Activated naive CD4-positive, alpha-beta T cell (primary cell): ENCODE measurements at regions not wholly inside any gene's neighbourhood (a gene's known extent, or its start where the extent isn't known, plus 50 kb on each side); places are given as distances from the start of the nearest gene placed in this dataset.

ENCODE experiments used
- DNase-seq, 4 experiments: peaks; one replicate each; lab custom pipeline; 2025; lab: John Stamatoyannopoulos, UW

DNA sequence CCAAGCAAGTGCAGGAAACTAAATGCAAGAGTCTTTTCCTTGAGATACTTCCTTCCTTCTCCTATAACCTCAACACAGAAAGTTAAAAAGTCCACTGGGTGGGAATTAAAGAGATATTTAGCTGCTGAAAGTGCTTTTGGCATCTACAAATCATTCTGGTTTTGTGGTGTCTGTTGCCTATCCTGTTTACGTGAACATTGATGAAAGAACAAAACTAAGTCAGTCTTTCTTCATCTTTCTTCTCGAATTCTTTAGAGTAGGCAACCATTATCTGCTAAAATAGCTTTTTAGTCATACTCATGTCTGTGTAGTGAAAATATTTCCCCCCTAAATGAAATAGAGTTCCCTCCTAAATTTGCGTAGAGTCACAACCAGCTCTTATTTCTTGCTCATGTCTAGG, 838.6 kb downstream of the GATA3 start:
- DNase-seq = no peak

DNA sequence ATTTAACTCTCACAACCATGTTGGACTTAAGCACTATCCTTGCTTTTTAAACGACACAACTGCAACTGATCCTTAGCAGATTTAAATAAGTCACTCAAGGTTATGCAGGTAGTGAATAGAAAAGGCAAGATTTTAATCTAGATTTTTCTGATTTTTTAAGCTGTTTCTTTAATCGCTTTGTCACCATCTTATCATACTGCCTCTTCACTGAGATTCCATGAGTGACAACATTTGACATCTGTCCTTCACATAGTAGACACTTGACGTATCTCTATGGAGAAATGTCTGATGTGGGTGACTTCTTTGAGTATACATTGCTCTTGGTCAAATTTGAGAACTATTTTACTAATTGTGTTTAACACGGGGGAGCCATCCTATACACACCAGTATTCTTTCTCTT, 839.7 kb downstream of the GATA3 start:
- DNase-seq = no peak

DNA sequence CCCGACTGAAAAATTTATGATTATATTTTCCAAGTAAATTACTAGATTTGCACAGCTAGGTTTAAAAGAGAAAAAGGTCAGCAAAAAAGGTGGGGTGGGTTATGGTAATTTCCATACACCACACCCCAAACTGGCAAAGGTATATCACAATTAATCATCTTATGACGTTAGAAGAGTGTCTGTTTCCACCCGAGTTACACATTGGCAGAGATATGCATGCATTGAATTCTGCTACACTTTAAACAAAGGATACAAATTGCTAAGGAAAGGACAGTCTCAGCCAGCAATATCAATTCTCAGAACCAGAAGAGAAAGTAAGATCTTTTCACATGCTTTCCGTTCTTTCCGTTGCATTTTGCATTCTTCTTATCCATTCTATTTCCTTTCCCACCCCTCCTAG, 843.3 kb downstream of the GATA3 start:
- DNase-seq = no peak

DNA sequence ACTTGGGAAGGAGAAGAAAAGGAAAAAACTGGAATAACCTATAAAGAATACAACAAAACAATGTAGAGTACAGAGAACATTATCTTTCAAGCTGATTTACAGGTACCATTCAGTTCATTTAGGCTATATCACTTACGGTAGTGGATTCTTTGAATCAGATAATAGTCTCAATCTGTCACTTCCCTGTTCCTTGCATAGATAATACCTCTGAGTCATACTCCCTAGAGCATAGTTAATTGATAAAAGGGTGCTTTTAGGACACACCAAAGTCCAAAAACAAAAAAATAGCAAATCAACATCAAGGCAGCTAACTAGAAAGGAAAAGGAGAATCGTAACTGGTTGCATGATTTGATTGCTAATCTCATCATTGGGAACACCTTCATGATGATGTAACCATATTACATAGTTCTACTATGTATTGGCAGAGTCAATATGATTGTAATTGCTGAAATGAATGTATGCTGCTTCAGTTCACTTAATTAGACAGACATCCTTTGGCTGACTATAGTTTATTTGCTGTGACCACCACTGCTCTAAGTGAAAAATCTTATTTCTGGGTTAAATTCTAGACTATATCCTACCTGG, 844.4 kb downstream of the GATA3 start:
- DNase-seq = no peak

DNA sequence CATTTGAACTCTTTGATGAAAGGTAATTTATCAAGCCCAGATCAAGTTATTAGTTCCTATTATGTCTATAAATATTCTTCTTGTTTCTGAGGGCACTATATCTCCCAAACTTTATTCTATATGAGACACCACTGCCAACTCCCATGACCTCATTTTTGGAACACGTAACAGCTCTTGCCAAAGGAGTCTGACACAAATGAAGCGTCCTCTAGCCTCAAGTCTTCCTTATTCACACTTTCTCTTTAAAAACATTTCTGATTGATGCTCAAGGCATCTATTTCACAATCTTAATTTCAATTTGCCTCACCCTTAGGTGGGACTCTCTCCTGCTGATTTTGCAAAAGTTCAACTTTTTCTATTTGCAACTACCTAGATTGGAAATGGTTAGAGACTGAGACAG, 848.4 kb downstream of the GATA3 start:
- DNase-seq = no peak

DNA sequence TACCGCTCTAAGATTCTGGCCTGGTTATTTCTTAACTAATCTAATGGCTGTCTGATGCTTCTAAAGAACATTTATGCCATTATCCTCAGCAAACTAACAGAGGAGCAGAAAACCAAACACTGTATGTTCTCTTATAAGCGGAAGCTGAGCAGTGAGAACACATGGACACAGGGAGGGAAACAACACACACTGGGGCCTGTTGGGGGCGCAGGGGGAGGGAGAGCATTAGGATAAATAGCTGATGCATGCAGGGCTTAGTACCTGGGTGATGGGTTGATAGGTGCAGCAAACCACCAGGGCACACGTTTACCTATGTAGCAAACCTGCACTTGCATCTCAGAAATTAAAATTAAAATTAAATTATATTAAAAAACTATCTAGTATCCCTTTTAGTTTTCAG, 853.5 kb downstream of the GATA3 start:
- no peak for DNase-seq

DNA sequence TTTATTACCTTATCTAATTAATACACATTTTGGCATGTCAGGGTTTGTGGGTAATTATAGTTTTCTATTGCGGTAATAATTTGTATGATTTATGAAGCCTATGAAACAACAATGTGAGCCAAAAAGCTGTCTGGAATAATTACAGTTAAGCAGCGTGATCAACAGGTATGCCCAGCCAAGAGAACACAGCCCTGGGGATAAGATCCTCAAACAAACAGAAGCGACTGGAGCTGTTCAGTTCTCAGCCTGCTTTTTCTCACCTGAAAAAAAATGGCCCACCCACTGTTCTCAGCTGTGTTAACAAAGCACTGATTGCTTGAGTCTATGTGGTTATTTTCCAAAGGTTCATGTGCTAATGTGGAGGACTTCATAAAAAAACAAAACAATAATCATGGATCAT, 855.8 kb downstream of the GATA3 start:
- no peak for DNase-seq

DNA sequence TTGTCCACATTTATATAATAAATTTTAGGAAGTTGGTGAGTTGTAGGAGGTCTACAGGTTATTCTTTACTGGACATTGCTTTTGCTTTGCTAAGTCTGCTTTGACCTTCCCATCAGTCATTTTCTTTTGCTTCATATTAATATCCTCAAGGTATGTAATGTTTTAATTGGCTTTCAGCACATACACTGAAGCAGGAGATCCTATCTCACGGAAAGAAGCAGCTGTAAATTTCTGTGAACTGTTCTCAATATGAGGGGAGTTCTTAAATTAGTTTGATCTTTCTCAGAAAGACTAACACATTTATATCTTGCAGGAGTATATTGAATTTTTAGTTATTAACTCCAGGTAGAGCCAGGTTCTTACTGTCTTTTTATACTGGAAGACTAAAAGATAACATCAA, 856.5 kb downstream of the GATA3 start:
- no peak for DNase-seq

DNA sequence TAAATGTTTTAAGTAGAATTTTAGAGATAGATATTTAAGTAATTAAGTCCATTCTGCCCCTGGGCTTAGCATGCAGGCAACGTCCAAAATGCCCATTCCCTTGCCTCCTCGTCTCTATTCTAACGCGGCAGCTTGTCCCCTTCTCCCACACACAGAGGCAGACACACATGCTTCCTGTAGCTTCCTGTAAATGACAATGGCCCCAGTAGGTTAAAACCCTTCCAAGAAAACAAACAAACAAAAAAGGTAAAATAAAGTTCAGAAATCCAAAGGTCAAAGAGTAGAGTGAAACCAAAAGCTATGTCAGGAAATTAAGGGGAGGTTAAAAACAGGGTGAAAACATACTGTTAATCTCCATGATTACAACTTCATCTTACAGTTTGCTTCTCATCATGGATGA, 857.6 kb downstream of the GATA3 start:
- DNase-seq = no peak

DNA sequence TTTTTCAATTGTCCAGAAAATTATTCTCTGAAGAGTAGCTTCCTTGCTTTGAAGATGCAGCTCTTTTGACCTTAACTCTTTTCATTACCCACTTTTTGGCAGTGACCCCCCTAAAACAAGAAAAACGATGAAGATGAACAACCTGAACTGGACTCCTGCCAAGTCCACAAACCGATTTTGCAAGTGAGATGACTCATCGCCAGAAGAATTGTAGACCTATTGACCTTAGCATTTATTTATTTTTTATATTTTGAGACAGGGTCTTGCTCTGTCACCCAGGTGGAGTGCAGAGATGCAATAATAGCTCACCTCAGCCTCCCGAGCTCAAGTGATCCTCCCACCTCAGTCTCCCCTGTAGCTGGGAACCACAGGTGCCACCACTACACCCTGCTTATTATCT, 859.2 kb downstream of the GATA3 start:
- no peak for DNase-seq

DNA sequence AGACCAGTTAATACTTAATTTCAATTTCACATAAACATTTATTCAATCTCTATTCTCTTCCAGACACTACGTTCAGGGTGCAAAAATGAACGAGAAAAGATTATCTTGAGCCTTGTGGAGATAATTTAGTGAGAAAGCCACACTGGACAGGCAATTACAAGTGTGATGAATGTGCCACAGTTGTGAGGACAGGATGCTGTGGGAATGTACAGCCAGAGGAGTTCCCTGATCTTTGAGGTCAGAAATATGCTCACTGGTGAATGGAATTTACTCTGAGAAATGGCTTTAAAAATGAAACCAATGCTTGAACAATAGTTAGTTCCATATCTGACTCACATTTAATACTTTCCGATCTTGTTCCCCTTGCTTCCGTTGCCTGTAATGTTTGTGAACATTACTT, 864.8 kb downstream of the GATA3 start:
- no peak for DNase-seq

DNA sequence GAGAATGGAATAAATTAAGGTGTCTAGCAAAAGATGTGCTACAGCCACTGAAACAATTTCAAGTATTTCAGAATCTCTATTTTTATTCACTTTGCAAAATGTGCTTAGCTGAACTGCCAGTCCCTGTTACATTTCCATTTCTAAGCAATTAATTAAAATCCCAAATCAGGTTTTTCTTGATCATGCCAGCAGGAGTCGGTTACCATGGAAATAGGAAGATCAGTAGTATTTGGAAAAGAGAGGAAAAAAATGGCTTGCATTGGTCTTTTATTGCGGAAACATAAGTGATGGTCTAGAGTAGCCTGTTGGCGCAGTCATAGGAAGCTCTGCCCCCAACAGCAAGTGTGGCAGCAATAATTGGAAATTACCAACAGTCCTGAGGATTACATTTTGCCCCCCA, 867.1 kb downstream of the GATA3 start:
- no peak for DNase-seq

DNA sequence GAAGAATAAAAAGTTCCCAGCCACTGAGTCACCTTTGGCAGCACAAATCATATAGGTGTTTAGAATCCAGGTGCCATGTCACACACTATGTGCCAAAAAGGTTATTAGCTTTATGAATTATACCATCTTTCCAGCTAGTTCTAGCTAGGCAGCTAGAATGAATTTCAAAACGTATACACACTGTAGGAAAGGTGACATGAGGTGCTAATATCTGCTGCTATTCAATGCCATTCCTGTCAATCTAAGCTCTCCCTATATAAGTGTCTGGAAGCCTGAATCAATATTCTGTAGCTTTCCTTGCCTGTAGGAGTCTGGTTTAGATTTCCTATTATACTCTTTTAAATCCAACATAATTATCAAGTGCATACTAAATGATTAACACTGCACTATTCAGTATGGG, 868.6 kb downstream of the GATA3 start:
- no peak for DNase-seq

DNA sequence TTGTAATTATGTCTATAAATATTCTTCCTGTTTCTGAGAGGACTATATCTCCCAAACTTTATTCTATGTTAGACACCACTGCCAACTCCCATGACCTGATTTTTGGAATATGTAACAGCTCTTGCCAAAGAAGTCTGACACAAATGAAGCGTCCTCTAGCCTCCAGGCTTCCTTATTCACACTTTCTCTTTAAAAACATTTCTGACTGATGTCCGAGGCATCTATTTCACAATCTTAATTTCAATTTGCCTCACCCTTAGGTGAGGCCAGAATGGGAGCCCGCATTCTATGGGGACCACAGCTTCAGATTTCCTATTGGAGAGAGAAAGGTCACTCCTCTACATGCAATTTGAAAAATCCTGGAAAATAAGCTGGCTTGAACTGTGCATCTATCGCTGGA, 873.2 kb downstream of the GATA3 start:
- no peak for DNase-seq

DNA sequence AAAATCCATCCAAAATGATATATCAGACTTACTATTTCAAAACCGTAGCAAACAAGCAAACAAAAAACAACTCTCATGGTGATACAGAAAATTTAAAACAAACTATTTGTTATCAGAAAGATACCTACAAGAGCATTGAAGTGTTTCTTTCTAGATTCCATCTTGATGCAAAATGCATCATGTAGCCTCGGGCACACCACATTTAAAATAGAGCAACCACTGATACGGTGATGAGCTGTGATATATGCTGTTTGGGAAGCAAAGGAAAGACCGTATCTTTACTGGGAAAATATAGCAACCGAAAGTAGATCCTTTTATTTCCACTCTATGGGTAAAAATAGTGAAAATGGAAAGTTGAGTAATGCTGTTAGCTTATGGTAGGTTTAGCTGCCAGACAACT, 892.0 kb downstream of the GATA3 start:
- no peak for DNase-seq

DNA sequence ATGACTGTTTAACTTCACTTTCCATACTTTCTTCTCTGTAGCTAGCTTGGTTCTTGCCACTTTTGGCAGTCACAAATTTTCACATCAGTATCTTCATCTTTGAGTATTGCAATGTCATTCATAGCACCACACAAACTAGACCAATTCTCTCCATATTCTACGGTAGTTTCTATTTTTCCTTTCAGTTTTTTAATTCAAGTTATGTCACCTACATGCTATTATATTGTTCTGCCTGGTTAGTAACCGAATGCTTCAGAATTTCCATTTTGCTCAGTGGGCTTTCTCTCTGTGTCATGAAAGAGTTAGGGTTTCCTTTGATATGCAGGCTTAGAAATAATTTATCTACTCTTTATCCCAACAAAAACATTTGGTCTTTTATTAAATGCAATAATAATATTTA, 896.5 kb downstream of the GATA3 start:
- no peak for DNase-seq

DNA sequence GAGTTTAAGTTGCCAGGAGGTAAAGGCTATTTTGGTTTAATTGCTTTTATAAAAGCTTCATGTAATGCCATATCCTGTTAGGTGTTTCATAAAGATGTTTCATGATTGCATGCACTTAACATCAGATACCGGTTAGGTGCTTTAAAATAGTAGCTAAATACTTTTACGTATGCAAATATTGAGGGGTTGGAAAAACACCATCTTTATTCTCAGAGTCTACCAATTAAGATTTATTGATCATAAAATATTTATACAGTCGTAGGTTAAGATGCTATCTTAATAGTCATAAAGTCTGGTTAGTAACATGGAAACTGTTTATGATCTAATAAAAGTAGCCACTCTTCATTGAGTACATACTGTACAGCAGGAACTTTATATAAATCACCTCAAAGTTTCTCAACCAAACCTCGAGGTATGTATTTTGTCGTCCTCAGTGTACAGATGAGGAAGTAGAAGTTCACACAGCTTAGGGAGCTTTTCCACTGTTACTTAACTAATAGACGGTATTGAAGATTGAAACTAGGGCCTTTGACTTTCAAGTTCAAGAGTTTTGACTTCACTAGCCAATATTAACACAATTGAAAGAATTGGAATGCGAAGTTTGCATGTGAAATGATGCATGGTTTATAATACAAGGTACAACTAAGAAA, 897.1 kb downstream of the GATA3 start:
- no peak for DNase-seq

DNA sequence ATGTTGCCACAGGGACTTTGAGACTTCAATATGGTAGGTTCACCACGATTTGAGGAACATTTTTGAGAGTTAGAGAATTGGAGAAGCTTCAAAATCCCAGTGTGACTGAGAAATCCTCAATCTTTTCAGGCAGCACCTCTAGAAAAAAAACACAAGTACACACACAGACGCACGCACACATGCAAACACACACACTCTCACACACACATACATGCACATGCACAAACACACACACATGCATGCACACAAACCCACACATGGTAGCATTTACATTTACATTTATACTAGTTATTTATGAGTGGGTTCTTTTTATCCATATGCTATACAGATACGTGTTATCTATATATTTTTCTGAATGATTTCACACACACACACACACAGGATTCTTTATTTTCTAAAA, 901.9 kb downstream of the GATA3 start:
- no peak for DNase-seq

DNA sequence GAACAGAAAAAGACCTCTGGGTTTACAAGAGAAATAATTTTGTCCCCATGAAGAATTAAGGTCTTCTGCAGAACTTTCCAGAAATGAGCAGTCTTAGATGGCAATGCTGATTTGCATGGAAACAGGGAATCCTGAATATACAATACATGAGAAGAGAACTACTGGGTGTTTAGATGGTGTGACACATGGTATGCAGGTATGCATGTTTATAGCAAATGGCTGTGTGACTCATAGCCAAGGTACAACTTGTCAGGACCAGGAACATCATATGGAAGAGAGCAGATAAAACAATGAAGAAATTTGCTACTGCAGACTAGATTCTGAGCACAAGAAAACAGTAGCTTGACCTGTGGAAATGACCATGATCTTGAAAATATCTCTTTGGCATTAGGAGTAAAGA, 907.8 kb downstream of the GATA3 start:
- DNase-seq = no peak

DNA sequence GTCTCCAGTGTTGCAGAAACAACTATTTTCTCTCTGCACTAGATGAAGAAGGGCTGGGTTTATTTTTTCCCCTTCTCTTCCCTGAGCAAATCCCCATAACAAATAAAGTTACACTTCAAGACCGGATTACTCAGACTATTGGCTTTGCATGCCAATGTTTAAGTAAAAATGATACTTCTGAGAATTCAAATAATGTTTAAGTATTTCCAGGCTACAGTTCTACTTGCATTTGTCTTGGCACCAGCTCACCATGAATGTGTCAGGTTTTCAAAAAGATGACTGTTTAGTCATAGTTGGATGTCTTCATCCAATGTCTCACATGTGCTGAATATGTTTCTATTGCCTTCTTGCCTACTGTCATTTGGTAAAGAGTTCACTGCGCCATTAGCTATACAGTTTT, 912.6 kb downstream of the GATA3 start:
- no peak for DNase-seq

DNA sequence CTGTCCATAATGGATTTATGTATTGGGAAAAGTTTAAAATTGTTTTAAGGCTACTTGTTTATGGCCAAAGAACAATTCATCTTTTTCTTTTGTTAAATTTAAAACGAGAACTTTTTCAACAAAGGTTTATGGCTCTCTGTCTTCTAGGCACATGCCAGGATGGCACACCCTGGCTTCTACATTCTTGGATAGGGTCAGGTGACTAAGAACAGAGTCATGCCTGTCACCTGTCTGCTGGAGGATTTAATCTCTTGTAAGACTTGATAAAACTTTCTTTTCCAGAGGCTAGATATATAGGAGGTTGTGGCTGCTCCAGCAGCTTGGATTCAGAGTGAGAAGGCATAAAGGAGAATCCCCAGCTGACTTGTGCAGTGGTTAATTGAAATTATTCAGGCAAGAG, 915.4 kb downstream of the GATA3 start:
- no peak for DNase-seq

DNA sequence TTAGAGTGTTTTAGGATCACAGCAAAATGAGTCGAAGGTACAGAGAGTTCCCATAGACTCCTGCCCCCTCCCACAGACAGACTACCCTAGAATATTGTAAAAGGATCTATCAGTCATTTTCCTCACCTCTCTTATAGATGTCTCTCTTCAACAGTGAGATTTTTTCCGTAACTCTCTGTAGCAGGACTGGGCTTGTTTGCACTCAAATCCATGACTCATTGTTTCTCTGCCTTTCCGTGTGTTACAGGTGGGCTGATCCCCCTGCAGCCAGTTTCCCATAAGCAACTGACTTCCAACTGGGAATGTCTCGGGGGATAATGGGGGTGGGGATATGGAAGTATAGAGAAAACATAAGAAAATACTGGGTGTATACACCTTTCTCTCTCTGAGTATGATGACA, 921.0 kb downstream of the GATA3 start:
- no peak for DNase-seq

DNA sequence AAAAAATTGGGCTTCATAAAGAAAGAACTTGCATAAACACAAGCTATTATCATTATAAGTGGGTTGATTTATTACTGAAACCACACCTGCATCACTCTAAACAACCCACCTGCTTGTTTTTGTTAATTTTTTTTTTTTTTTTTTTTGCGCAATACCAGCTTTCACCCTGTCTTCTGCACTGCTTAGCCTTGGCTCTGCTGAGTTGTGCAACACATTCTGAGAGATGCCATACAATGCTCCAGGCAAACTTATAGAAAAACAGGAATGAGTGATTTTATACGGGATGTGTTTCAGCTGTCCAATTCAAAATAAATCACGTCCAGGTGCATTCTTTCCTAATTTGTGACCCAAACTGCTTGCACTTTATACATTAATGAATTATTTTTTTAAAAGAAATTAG, 923.6 kb downstream of the GATA3 start:
- no peak for DNase-seq

DNA sequence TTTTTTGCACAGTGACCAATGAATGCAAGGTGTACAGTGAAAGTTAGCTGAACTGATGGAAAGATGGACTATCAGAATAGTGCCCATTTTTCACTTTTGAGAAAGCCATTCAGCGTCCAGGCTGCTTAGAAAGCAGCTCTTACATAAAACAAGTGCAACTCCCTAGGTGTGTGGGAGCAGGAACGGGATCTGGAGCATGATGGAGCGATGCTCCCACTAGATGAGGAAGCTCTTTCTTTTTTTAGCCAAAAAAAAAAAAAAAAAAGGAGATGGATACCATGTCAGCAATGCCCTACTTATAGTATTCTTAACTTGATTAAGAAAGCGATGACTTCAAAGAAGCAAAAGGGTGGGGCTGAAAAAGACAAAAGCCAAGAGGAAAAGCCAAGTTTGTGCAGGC, 925.5 kb downstream of the GATA3 start:
- no peak for DNase-seq

DNA sequence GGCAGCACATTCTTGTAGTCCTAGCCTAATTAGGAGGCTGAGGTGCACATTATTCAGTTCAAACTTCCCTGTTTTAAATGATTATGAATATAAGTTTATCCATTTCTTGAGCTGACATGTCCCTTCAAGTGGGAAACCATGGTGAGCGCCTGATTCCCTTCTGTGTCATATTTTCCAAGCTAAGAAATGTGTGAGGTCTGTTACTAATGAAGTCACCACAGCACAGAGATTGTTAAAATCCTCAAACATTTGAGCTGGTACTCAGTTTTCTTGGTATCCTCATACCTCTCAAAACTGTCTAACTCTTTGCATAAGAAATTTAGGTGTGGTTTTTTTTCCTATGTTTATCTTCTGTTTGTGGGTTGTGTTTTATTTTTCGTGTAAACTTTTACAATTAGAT, 926.8 kb downstream of the GATA3 start:
- no peak for DNase-seq
